ENCODE measurements at regions not wholly inside any gene's neighbourhood (a gene's known extent, or its start where the extent isn't known, plus 50 kb on each side); places are given as distances from the start of the nearest gene placed in this dataset.

GRCh38 chr14:55734731-55735130, 154.7 kb downstream of the KTN1 start:
- DNase-seq (ENCODE audit: low read depth, low spot score), result no peak
- no peak overlapping the region for H3K9ac ChIP-seq (ENCODE audit: insufficient read length, low read depth)
- no peaks in the 10 kb centered on the region for H3K36me3 ChIP-seq (ENCODE audit: insufficient read depth, insufficient read length, low read length)
- no peaks in the 10 kb centered on the region for H3K27me3 ChIP-seq (ENCODE audit: insufficient read depth, insufficient read length)
- TF ChIP-seq YY1 (IDR thresholded peaks at IDR 0.05; ENCODE audit: insufficient read depth, insufficient read length) (no peak), SUZ12 (IDR thresholded peaks at IDR 0.05; ENCODE audit: extremely low read depth, insufficient read depth, insufficient read length) (no peak), ZNF274 (IDR thresholded peaks at IDR 0.05; ENCODE audit: low read depth, low read length) (no peak)
- no peaks in the 10 kb centered on the region for H3K4me1 ChIP-seq (ENCODE audit: insufficient read depth, insufficient read length)
- no peak overlapping the region for H3K4me3 ChIP-seq (ENCODE audit: insufficient read length, low read depth)
- no peaks in the 10 kb centered on the region; the same call in 1 of the 2 replicates for H3K9me3 ChIP-seq (ENCODE audit: insufficient read depth, low read length)

GRCh38 chr14:55739967-55740648, 160.1 kb downstream of the KTN1 start:
- no peaks in the 10 kb centered on the region for H3K4me1 ChIP-seq (ENCODE audit: insufficient read depth, insufficient read length)
- TF ChIP-seq ZNF274 (IDR thresholded peaks at IDR 0.05; ENCODE audit: low read depth, low read length) (no peak), SUZ12 (IDR thresholded peaks at IDR 0.05; ENCODE audit: extremely low read depth, insufficient read depth, insufficient read length) (no peak), YY1 (IDR thresholded peaks at IDR 0.05; ENCODE audit: insufficient read depth, insufficient read length) (no peak)
- H3K27me3 ChIP-seq (ENCODE audit: insufficient read depth, insufficient read length), result no peaks in the 10 kb centered on the region
- no peak for DNase-seq (ENCODE audit: low read depth, low spot score)
- H3K36me3 ChIP-seq (ENCODE audit: insufficient read depth, insufficient read length, low read length), result no peaks in the 10 kb centered on the region
- H3K9ac ChIP-seq (ENCODE audit: insufficient read length, low read depth), result no peak overlapping the region
- no peak overlapping the region for H3K4me3 ChIP-seq (ENCODE audit: insufficient read length, low read depth)
- no peaks in the 10 kb centered on the region; the same call in 1 of the 2 replicates for H3K9me3 ChIP-seq (ENCODE audit: insufficient read depth, low read length)

GRCh38 chr14:55740649-55740989, 160.6 kb downstream of the KTN1 start:
- Histone ChIP-seq H3K27me3 (ENCODE audit: insufficient read depth, insufficient read length) (no peaks in the 10 kb centered on the region), H3K4me3 (ENCODE audit: insufficient read length, low read depth) (no peak overlapping the region), H3K36me3 (ENCODE audit: insufficient read depth, insufficient read length, low read length) (no peaks in the 10 kb centered on the region), H3K9ac (ENCODE audit: insufficient read length, low read depth) (no peak overlapping the region), H3K4me1 (ENCODE audit: insufficient read depth, insufficient read length) (no peaks in the 10 kb centered on the region), H3K9me3 (ENCODE audit: insufficient read depth, low read length) (no peaks in the 10 kb centered on the region; the same call in 1 of the 2 replicates)
- TF ChIP-seq ZNF274 (IDR thresholded peaks at IDR 0.05; ENCODE audit: low read depth, low read length) (no peak), YY1 (IDR thresholded peaks at IDR 0.05; ENCODE audit: insufficient read depth, insufficient read length) (no peak), SUZ12 (IDR thresholded peaks at IDR 0.05; ENCODE audit: extremely low read depth, insufficient read depth, insufficient read length) (no peak)
- no peak for DNase-seq (ENCODE audit: low read depth, low spot score)

- Histone ChIP-seq H3K36me3 (ENCODE audit: insufficient read depth, insufficient read length, low read length) (no peaks in the 10 kb centered on the region), H3K9ac (ENCODE audit: insufficient read length, low read depth) (no peak overlapping the region), H3K27me3 (ENCODE audit: insufficient read depth, insufficient read length) (no peaks in the 10 kb centered on the region), H3K9me3 (ENCODE audit: insufficient read depth, low read length) (no peaks in the 10 kb centered on the region; the same call in 1 of the 2 replicates), H3K4me3 (ENCODE audit: insufficient read length, low read depth) (no peak overlapping the region), H3K4me1 (ENCODE audit: insufficient read depth, insufficient read length) (no peaks in the 10 kb centered on the region)
- TF ChIP-seq SUZ12 (IDR thresholded peaks at IDR 0.05; ENCODE audit: extremely low read depth, insufficient read depth, insufficient read length), result no peak
- no peak for TF ChIP-seq ZNF274 (IDR thresholded peaks at IDR 0.05; ENCODE audit: low read depth, low read length)
- no peak for TF ChIP-seq YY1 (IDR thresholded peaks at IDR 0.05; ENCODE audit: insufficient read depth, insufficient read length)
- DNase-seq (ENCODE audit: low read depth, low spot score), result no peak
Observed at GRCh38 chr14:55741240-55741639, 161.2 kb downstream of the KTN1 start.

GRCh38 chr14:55743551-55743950, 163.5 kb downstream of the KTN1 start:
- H3K27me3 ChIP-seq (ENCODE audit: insufficient read depth, insufficient read length), result no peaks in the 10 kb centered on the region
- H3K4me1 ChIP-seq (ENCODE audit: insufficient read depth, insufficient read length), result no peaks in the 10 kb centered on the region
- no peaks in the 10 kb centered on the region for H3K36me3 ChIP-seq (ENCODE audit: insufficient read depth, insufficient read length, low read length)
- no peak overlapping the region for H3K4me3 ChIP-seq (ENCODE audit: insufficient read length, low read depth)
- no peak overlapping the region for H3K9ac ChIP-seq (ENCODE audit: insufficient read length, low read depth)
- no peak for TF ChIP-seq SUZ12 (IDR thresholded peaks at IDR 0.05; ENCODE audit: extremely low read depth, insufficient read depth, insufficient read length)
- no peak for TF ChIP-seq YY1 (IDR thresholded peaks at IDR 0.05; ENCODE audit: insufficient read depth, insufficient read length)
- no peak for TF ChIP-seq ZNF274 (IDR thresholded peaks at IDR 0.05; ENCODE audit: low read depth, low read length)
- DNase-seq (ENCODE audit: low read depth, low spot score), result no peak
- H3K9me3 ChIP-seq (ENCODE audit: insufficient read depth, low read length), result no peaks in the 10 kb centered on the region

- DNase-seq (ENCODE audit: low read depth, low spot score), result no peak
- Histone ChIP-seq H3K4me1 (ENCODE audit: insufficient read depth, insufficient read length) (no peaks in the 10 kb centered on the region), H3K9me3 (ENCODE audit: insufficient read depth, low read length) (no peaks in the 10 kb centered on the region), H3K27me3 (ENCODE audit: insufficient read depth, insufficient read length) (no peaks in the 10 kb centered on the region), H3K36me3 (ENCODE audit: insufficient read depth, insufficient read length, low read length) (no peaks in the 10 kb centered on the region), H3K4me3 (ENCODE audit: insufficient read length, low read depth) (no peak overlapping the region), H3K9ac (ENCODE audit: insufficient read length, low read depth) (no peak overlapping the region)
- TF ChIP-seq YY1 (IDR thresholded peaks at IDR 0.05; ENCODE audit: insufficient read depth, insufficient read length) (no peak), SUZ12 (IDR thresholded peaks at IDR 0.05; ENCODE audit: extremely low read depth, insufficient read depth, insufficient read length) (no peak), ZNF274 (IDR thresholded peaks at IDR 0.05; ENCODE audit: low read depth, low read length) (no peak)
Observed at GRCh38 chr14:55744321-55744720, 164.3 kb downstream of the KTN1 start.

- no peaks in the 10 kb centered on the region for H3K4me1 ChIP-seq (ENCODE audit: insufficient read depth, insufficient read length)
- no peaks in the 10 kb centered on the region for H3K36me3 ChIP-seq (ENCODE audit: insufficient read depth, insufficient read length, low read length)
- DNase-seq (ENCODE audit: low read depth, low spot score), result no peak
- no peaks in the 10 kb centered on the region for H3K27me3 ChIP-seq (ENCODE audit: insufficient read depth, insufficient read length)
- H3K9me3 ChIP-seq (ENCODE audit: insufficient read depth, low read length), result no peaks in the 10 kb centered on the region
- TF ChIP-seq ZNF274 (IDR thresholded peaks at IDR 0.05; ENCODE audit: low read depth, low read length) (no peak), SUZ12 (IDR thresholded peaks at IDR 0.05; ENCODE audit: extremely low read depth, insufficient read depth, insufficient read length) (no peak), YY1 (IDR thresholded peaks at IDR 0.05; ENCODE audit: insufficient read depth, insufficient read length) (no peak)
- H3K4me3 ChIP-seq (ENCODE audit: insufficient read length, low read depth), result no peak overlapping the region
- H3K9ac ChIP-seq (ENCODE audit: insufficient read length, low read depth), result no peak overlapping the region
Observed at GRCh38 chr14:55745906-55746305, 165.9 kb downstream of the KTN1 start.
